ENCODE measurements at regions not wholly inside any gene's neighbourhood (a gene's known extent, or its start where the extent isn't known, plus 50 kb on each side); places are given as distances from the start of the nearest gene placed in this dataset.

DNA sequence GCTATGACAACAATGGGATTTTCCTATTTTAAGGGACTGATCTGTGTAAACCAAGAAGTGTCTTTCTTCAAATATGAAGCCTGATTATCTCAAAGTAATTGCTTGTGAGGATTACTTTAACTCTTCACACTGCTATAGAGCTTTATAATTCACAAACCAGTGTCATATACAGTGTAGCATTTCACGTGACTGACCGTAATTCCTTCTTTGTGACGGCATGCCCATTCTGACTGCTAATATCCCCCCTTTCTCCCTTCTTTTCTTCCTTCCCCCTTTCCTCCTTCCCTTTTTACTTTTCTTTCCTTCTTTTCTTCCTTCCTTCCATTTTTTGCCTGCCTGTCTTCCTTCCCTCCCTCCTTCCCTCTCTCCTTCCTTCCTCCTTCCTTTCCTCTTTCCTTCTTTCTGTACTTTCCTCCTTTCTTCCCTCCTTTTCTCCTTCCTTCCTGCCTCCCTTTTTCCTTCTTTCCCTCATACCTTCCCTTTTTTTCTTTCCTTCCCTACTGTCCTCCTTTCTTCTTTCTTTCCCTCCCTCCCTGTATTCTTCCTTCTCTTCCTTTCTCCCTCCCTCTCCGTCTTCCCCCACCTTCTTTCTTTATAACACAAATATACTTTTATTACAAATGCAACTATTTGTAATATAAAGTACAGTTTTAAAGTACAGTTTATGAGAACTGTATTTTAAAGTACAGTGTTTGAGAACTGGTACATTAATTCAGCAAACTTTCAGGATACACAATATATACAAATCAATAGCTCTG, 75.0 kb upstream of the EXOC2 start:
- TF ChIP-seq, protein P1, sequence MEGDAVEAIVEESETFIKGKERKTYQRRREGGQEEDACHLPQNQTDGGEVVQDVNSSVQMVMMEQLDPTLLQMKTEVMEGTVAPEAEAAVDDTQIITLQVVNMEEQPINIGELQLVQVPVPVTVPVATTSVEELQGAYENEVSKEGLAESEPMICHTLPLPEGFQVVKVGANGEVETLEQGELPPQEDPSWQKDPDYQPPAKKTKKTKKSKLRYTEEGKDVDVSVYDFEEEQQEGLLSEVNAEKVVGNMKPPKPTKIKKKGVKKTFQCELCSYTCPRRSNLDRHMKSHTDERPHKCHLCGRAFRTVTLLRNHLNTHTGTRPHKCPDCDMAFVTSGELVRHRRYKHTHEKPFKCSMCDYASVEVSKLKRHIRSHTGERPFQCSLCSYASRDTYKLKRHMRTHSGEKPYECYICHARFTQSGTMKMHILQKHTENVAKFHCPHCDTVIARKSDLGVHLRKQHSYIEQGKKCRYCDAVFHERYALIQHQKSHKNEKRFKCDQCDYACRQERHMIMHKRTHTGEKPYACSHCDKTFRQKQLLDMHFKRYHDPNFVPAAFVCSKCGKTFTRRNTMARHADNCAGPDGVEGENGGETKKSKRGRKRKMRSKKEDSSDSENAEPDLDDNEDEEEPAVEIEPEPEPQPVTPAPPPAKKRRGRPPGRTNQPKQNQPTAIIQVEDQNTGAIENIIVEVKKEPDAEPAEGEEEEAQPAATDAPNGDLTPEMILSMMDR (IDR thresholded peaks at IDR 0.05): no peak

DNA sequence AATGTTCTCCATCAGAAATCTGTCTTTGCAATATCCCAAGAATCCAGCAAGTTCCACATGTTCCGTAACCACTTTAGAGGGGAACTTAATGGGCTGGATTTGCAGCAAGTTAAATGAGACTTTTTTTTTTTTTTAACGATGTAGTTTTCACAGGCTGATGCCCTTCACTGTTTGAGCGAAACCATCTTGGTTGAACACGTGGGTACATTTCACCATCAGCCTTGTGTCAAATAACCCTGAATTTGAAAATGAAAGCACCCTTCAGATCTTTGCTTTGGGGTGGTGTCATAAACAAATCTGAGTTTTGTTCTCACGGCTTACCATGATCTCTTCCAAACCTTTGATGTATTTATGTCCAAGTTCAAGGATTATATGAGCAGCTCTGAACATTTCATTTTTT, 73.7 kb upstream of the EXOC2 start:
- TF ChIP-seq, protein P1 (IDR thresholded peaks at IDR 0.05): no peak

DNA sequence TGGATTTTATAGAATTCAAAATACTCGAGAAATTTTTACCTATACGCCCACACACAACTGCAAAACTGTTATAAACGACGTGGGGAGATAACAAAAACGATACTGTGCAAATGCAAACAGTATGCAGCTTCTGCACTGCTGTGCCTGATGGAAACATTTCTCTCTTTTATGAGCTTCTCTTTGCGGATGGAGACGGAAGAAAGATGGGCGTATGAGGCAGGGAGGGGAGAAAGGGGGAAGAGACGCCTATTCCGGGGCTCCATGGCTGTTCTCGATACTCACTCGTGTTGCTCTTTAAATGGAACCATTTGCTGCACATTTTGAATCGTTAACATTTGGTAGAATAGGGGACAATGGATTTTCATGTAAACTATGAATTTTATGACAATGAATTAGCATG, 69.1 kb upstream of the EXOC2 start:
- TF ChIP-seq, protein P1 (IDR thresholded peaks at IDR 0.05): no peak

DNA sequence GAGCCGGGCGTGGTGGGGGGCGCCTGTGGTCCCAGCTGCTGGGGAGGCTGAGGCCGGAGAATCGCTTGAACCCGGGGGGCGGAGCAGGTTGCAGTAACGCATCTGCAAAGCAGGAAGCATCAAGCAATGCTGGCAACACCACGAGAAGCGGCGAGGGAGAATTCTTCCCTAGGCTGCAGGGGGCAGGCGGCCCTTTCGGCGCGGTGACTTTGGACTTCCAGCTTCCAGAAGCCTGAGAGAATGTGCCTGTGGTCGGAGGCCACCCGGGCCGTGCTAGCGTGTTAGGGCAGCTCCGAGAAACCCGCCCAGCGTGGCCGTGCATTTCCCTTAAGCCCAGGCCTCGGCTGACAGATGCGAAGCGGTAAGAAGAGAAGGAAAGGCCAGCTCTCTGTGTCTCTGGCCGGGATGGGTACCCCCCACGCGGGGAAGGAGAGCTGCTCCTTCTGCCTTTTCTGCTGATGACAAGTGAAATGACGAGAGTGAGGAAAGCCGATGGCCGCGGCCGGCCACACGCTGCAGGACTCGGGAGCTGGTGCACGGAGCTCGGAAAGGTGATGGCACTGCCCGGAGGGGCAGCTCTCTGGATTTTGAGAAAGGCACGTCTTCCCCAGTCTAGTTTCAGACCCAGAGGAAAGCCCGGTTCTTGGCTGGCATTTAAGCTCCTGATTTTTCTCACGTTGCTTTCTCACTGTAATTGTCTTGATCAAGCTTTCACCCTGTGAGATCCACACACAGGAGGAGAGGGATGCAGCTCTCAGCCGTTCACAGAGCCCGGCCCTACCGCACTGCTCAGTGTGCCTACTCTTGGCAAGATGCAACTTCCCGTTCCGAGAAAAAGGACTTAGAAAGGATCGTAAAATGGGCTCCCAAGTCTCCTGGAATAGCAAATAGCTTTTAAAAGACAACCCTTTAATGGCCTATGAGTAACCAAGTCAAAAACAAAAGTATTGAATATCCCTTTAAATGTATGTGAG, 68.3 kb upstream of the EXOC2 start:
- TF ChIP-seq, protein P1 (IDR thresholded peaks at IDR 0.05): no peak

DNA sequence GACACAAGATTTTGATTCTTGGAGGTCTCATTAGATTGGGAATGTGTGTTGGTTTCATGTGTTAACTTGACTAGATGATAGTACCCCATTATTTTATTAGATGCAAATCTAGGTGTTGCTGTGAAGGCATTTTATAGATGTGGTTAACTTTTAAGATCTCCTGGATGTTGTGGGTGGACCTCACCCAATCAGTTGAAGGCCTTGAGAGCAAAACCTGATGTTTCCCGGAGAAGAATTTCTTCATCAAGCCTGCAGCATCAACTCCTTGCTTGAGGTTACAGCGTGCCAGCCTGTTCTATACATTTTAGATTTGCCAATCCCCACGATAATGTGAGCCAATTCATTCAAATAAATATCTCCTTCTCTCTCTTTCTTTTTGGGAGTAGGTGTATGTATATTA, 66.8 kb upstream of the EXOC2 start:
- TF ChIP-seq, protein P1 (IDR thresholded peaks at IDR 0.05): no peak

DNA sequence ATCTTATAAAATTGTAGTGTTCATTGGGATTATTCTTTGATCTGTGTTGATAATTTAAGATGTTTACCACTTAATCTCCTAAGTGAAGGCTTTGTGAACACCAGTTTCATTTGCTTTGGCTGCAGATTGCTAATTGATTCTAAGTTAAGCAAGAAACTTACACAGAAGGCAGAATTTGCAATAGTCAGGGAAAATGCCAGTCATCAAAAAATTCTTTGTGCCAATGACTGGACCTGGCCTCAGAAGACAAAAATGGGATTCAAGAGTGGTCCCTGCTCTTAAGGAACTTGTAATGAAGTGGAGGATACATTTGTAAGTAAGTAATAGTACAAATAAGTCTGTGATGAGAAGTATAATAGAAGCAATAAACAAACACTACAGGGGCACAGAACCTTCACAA, 63.3 kb upstream of the EXOC2 start:
- TF ChIP-seq, protein P1 (IDR thresholded peaks at IDR 0.05): no peak

DNA sequence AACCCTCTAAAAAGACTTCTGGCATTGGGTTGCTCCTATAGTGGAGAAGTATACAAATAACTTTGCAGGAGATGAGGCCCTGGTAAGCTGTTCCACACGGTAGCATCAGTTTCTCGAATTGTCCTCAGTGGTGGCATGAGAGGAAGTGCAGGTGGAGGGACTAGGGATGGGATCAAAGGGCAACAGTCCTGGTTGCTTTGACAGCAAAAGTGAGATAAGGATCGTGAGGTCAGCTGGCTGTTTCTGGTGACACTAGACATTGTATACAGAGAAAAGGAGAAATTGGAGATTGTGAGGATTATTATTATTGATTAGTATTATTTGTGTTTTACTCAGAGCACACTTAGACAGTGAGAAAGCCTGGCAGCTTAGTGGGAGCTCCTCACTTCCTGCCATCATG, 61.3 kb upstream of the EXOC2 start:
- TF ChIP-seq, protein P1 (IDR thresholded peaks at IDR 0.05): no peak
